GM12878 (cell line): ENCODE measurements at regions not wholly inside any gene's neighbourhood (a gene's known extent, or its start where the extent isn't known, plus 50 kb on each side); places are given as distances from the start of the nearest gene placed in this dataset.

Source experiments
- ATAC-seq: fragments of 200-7000 bp; cut with Tn5 transposase; 3 replicates; pipeline ENCODE4 v1.9.1; 2020; ENCODE audit warnings: mild to moderate bottlenecking, moderate library complexity
- BruUV-seq: library from RNA; stranded (reverse); fragments of 400-500 nt; replicated peaks from 2 replicates; lab custom pipeline; 2021; lab: Mats Ljungman, UMichigan
- CTCF ChIA-PET: fragments of 300-600 bp; sonication (Branson Sonifier 250); formaldehyde crosslinking; extraction: SDS; loops from one replicate; lab custom pipeline; 2021; ENCODE audit warnings: inconsistent platforms; lab: Yijun Ruan, JAX
- POLR2A ChIA-PET: fragments of 350-600 bp; formaldehyde crosslinking; extraction: SDS; loops from one replicate; lab custom pipeline; 2021; ENCODE audit warnings: inconsistent platforms; lab: Charles Lee
- RAD21 ChIA-PET: fragments of 300-600 bp; sonication (Branson Sonifier 250); formaldehyde crosslinking; loops from one replicate; lab custom pipeline; 2023; ENCODE audit warnings: antibody characterized with exemption; ENCODE audit not compliant: unreplicated experiment; lab: Charles Lee
- SMC1A ChIA-PET: fragments of 300-600 bp; sonication (Branson Sonifier 250); formaldehyde crosslinking; loops from one replicate; lab custom pipeline; 2023; ENCODE audit not compliant: unreplicated experiment, uncharacterized antibody; lab: Charles Lee
- DNase-seq: peaks from one replicate; pipeline ENCODE4 v3.0.0-alpha.2; 2011; ENCODE audit warnings: low read depth, low spot score
- FAIRE-seq: peaks from 3 replicates; lab custom pipeline; 2011; peaks lifted over from hg19 to GRCh38; lab: Jason Lieb, UNC
- H2AFZ ChIP-seq: 2 replicates; pipeline ENCODE4 v1.6.0; 2011; ENCODE audit warnings: low read depth, low read length, control low read depth; ENCODE audit not compliant: control insufficient read depth
- H3K27ac ChIP-seq: 2 replicates; pipeline ENCODE4 v1.5.1; 2011; ENCODE audit warnings: control low read depth; ENCODE audit not compliant: control insufficient read depth, insufficient read depth
- H3K27me3 ChIP-seq, 2 experiments: replicated peaks in 1 of 2; 2 replicates each; pipeline versions ENCODE4 v1.6.0 to v1.6.1; 2011; ENCODE audit warnings: low read length in 1 of 2; ENCODE audit not compliant: control insufficient read depth in 2 of 2, insufficient read depth in 2 of 2
- H3K36me3 ChIP-seq, 2 experiments: 2 replicates each; pipeline ENCODE4 v1.5.1; 2011; ENCODE audit warnings: low read length in 1 of 2; ENCODE audit not compliant: control insufficient read depth in 2 of 2, insufficient read depth in 2 of 2
- H3K4me1 ChIP-seq: 2 replicates; pipeline ENCODE4 v1.6.1; 2011; ENCODE audit warnings: mild to moderate bottlenecking, low read length, moderate library complexity, mixed read lengths; ENCODE audit not compliant: control insufficient read depth, insufficient read depth
- H3K4me2 ChIP-seq: 2 replicates; pipeline ENCODE4 v1.6.0; 2011; ENCODE audit warnings: control low read depth; ENCODE audit not compliant: control insufficient read depth, insufficient read depth
- H3K4me3 ChIP-seq: fragments of 200-600 bp; sonication (generic); 2 replicates; pipeline ENCODE4 v1.5.1; 2016
- H3K79me2 ChIP-seq: 2 replicates; pipeline ENCODE4 v1.6.0; 2011; ENCODE audit warnings: low read length; ENCODE audit not compliant: control insufficient read depth, insufficient read depth
- H3K9ac ChIP-seq: 2 replicates; pipeline ENCODE4 v1.8.0; 2011; ENCODE audit warnings: low read length, control low read depth, mixed read lengths; ENCODE audit not compliant: control insufficient read depth, insufficient read depth
- H3K9me3 ChIP-seq: replicated peaks from 3 replicates; pipeline ENCODE4 v1.5.1; 2011; ENCODE audit warnings: mild to moderate bottlenecking, low read length; ENCODE audit not compliant: control insufficient read depth, insufficient read depth
- H4K20me1 ChIP-seq: 2 replicates; pipeline ENCODE4 v1.6.0; 2011; ENCODE audit not compliant: control insufficient read depth, insufficient read depth
- CHD4 ChIP-seq: fragments of 200-600 bp; sonication (generic); IDR thresholded peaks from 2 replicates; pipeline ENCODE4 v1.6.1; 2016; ENCODE audit warnings: mild to moderate bottlenecking
- E2F8 ChIP-seq: fragments of 450-650 bp; IDR thresholded peaks from 2 replicates; pipeline ENCODE4 v1.6.1; 2018; ENCODE audit warnings: mild to moderate bottlenecking, low read depth, moderate library complexity; ENCODE audit not compliant: partially characterized antibody
- ETV6 ChIP-seq, 2 experiments: fragments of 450-650 bp in 1 of 2; IDR thresholded peaks in 1 of 2; conservative IDR thresholded peaks in 1 of 2; 2 replicates each; pipeline ENCODE4 v1.6.1; 2014; ENCODE audit warnings: antibody characterized with exemption in 1 of 2, borderline replicate concordance in 1 of 2, low read depth in 1 of 2, mild to moderate bottlenecking in 1 of 2, moderate library complexity in 1 of 2
- HCFC1 ChIP-seq: fragments of 150-350 bp; IDR thresholded peaks from 2 replicates; pipeline ENCODE4 v1.6.1; 2014; ENCODE audit warnings: low read length
- LARP7 ChIP-seq: fragments of 450-650 bp; IDR thresholded peaks from 2 replicates; pipeline ENCODE4 v1.6.1; 2017; ENCODE audit warnings: mild to moderate bottlenecking
- MTA2 ChIP-seq: fragments of 450-650 bp; IDR thresholded peaks from 2 replicates; pipeline ENCODE4 v1.6.1; 2016; ENCODE audit warnings: low read depth, mild to moderate bottlenecking, moderate library complexity
- MYB ChIP-seq: fragments of 150-350 bp; IDR thresholded peaks from 2 replicates; pipeline ENCODE4 v1.6.1; 2014; ENCODE audit warnings: mild to moderate bottlenecking, low read depth, low read length, borderline replicate concordance
- NBN ChIP-seq: fragments of 450-650 bp; IDR thresholded peaks from 2 replicates; pipeline ENCODE4 v1.6.1; 2016
- SIN3A ChIP-seq: IDR thresholded peaks from 2 replicates; pipeline ENCODE4 v1.6.1; 2012; ENCODE audit warnings: low read depth, low read length, improper control_type of control experiment
- SMAD5 ChIP-seq: IDR thresholded peaks from 2 replicates; pipeline ENCODE4 v1.6.1; 2016; ENCODE audit warnings: antibody characterized with exemption, low read depth
- STAT1 ChIP-seq: fragments of 450-650 bp; conservative IDR thresholded peaks from 2 replicates; pipeline ENCODE4 v1.6.1; 2014; ENCODE audit warnings: antibody characterized with exemption, mild to moderate bottlenecking
- ZNF592 ChIP-seq: fragments of 450-650 bp; IDR thresholded peaks from 2 replicates; pipeline ENCODE4 v1.6.1; 2017; ENCODE audit warnings: mild to moderate bottlenecking, moderate library complexity
- ZNF622 ChIP-seq: fragments of 450-650 bp; IDR thresholded peaks from 2 replicates; pipeline ENCODE4 v1.6.1; 2017; ENCODE audit warnings: mild to moderate bottlenecking, inconsistent platforms
- WGBS: methylation state at CpG from one replicate; pipeline ENCODE4 v1.1.6; 2016; ENCODE audit warnings: low lambda C conversion rate; ENCODE audit not compliant: insufficient replicate concordance, insufficient coverage; ENCODE audit errors: missing lambda C conversion rate; 5-methylcytosine and 5-hydroxymethylcytosine counted together
- in situ Hi-C: fragments of 300-500 bp; cut with MboI; formaldehyde crosslinking; loops from 9 replicates; pipeline ENCODE4 v1.14.3; 2018; ENCODE audit warnings: mixed read lengths
- intact Hi-C: fragments of 100-400 bp; cut with micrococcal nuclease; formaldehyde crosslinking; loops from one replicate; pipeline ENCODE4 v1.14.2; 2022; ENCODE audit not compliant: unreplicated experiment
- TF ChIP-seq, protein P1 (sequence below): fragments of 450-650 bp; IDR thresholded peaks from 2 replicates; pipeline ENCODE4 v1.6.1; 2017; ENCODE audit warnings: low read depth, mild to moderate bottlenecking, moderate library complexity

- no peak for TF ChIP-seq STAT1
- no peak for TF ChIP-seq MYB
Observed at GRCh38 chr7:25864943-25865751, 286.9 kb upstream of the NFE2L3 start (continued).

DNA sequence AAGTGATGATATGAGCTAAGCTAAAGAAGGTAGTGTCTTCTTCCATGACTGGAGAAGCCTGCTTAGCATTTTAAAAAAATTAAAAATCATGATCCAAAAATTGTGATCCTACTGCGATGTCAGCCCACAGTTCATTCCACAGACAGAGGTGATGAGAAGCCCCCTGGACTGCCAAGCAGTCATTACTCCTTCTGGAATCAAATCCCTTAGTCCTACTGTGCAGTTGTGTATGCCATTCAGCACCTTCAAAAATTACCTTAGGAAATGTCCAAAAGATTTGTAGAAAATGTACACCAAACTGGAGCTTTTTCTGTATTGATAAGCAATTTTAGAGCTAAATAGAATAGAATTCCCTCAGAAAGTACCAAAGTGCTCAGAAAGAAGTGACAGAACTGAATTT, 283.5 kb upstream of the NFE2L3 start:
- SMC1A ChIA-PET: interaction anchor here (0.8 kb wide), 1 partner anchor 24 kb away, joined by 3 read pairs; no protein-coding TSS in a partner anchor
- in situ Hi-C loops (no loop called here), intact Hi-C loops (no loop called here)
- TF ChIP-seq ZNF622: no peak
- TF ChIP-seq ZNF592: no peak
- no peak for TF ChIP-seq SIN3A
- no peak for TF ChIP-seq NBN
- no peak for TF ChIP-seq LARP7
- TF ChIP-seq ETV6 (conservative IDR thresholded peaks at IDR 0.05 in 1 of 2, IDR thresholded peaks at IDR 0.05 in 1 of 2; ENCODE audit: borderline replicate concordance in 1 of 2, low read depth in 1 of 2): no peak
- TF ChIP-seq, protein P1, sequence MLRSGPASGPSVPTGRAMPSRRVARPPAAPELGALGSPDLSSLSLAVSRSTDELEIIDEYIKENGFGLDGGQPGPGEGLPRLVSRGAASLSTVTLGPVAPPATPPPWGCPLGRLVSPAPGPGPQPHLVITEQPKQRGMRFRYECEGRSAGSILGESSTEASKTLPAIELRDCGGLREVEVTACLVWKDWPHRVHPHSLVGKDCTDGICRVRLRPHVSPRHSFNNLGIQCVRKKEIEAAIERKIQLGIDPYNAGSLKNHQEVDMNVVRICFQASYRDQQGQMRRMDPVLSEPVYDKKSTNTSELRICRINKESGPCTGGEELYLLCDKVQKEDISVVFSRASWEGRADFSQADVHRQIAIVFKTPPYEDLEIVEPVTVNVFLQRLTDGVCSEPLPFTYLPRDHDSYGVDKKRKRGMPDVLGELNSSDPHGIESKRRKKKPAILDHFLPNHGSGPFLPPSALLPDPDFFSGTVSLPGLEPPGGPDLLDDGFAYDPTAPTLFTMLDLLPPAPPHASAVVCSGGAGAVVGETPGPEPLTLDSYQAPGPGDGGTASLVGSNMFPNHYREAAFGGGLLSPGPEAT: no peak
- no peak for TF ChIP-seq E2F8
- TF ChIP-seq SMAD5: no peak
- TF ChIP-seq HCFC1: no peak
- no peak for TF ChIP-seq MTA2
- TF ChIP-seq CHD4: no peak

More for the DNA sequence above, 283.5 kb upstream of the NFE2L3 start:
- H4K20me1 ChIP-seq: no peaks in the 10 kb centered on the region
- RAD21 ChIA-PET: no interaction called here
- no peaks in the 10 kb centered on the region for H3K36me3 ChIP-seq
- H2AFZ ChIP-seq: no peak overlapping the region
- CTCF ChIA-PET: interaction anchor here (0.6 to 1.6 kb wide), 3 partner anchors 17 to 72 kb away, joined by 3 read pairs; no protein-coding TSS in a partner anchor
- peaks cover 0 to 14% of the 10 kb centered on the region in 2 experiments for H3K27me3 ChIP-seq
- no peak for DNase-seq
- no TSS peak for BruUV-seq
- no peak overlapping the region for H3K4me2 ChIP-seq
- POLR2A ChIA-PET: no interaction called here
- 46% methylated on average over 1 of the region's 1 CpG for WGBS
- FAIRE-seq: no peak
- no peaks in the 10 kb centered on the region for H3K4me1 ChIP-seq
- H3K4me3 ChIP-seq: no peak overlapping the region
- no peak for ATAC-seq
- no peak overlapping the region for H3K27ac ChIP-seq
- H3K9me3 ChIP-seq: no peaks in the 10 kb centered on the region
- H3K79me2 ChIP-seq: no peaks in the 10 kb centered on the region
- H3K9ac ChIP-seq: no peak overlapping the region
